ENCODE measurements at regions not wholly inside any gene's neighbourhood (a gene's known extent, or its start where the extent isn't known, plus 50 kb on each side); places are given as distances from the start of the nearest gene placed in this dataset.

DNA sequence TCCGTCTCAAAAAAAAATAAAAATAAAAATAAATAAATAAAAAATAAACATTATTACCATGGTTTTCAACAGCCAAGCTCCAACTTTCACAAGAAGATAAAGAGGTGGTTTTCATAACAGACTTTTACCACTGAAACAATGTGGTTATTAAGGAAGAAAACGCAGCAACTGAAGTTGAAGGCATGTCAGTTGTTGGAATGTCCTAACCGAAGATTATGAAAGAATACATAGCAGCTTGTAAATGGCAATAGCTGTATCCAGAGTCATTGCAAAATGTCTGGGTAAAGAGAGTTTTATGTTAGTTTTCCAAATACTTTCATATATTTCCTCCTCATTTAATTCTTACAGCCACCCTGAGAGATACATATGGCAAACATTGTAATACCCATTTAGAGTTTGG is 161.6 kb upstream of the MARCKS start (continued):
- TF ChIP-seq, protein P1, sequence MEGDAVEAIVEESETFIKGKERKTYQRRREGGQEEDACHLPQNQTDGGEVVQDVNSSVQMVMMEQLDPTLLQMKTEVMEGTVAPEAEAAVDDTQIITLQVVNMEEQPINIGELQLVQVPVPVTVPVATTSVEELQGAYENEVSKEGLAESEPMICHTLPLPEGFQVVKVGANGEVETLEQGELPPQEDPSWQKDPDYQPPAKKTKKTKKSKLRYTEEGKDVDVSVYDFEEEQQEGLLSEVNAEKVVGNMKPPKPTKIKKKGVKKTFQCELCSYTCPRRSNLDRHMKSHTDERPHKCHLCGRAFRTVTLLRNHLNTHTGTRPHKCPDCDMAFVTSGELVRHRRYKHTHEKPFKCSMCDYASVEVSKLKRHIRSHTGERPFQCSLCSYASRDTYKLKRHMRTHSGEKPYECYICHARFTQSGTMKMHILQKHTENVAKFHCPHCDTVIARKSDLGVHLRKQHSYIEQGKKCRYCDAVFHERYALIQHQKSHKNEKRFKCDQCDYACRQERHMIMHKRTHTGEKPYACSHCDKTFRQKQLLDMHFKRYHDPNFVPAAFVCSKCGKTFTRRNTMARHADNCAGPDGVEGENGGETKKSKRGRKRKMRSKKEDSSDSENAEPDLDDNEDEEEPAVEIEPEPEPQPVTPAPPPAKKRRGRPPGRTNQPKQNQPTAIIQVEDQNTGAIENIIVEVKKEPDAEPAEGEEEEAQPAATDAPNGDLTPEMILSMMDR (conservative IDR thresholded peaks at IDR 0.05; ENCODE audit: low read depth in 2 of 2): no peak
- TF ChIP-seq EZH2phosphoT487 (IDR thresholded peaks at IDR 0.05; ENCODE audit: unreplicated experiment) (no peak), STAT1 (IDR thresholded peaks at IDR 0.05; ENCODE audit: unreplicated experiment) (no peak), NANOG (IDR thresholded peaks at IDR 0.05; ENCODE audit: borderline replicate concordance) (no peak)
- TF ChIP-seq, protein P2, sequence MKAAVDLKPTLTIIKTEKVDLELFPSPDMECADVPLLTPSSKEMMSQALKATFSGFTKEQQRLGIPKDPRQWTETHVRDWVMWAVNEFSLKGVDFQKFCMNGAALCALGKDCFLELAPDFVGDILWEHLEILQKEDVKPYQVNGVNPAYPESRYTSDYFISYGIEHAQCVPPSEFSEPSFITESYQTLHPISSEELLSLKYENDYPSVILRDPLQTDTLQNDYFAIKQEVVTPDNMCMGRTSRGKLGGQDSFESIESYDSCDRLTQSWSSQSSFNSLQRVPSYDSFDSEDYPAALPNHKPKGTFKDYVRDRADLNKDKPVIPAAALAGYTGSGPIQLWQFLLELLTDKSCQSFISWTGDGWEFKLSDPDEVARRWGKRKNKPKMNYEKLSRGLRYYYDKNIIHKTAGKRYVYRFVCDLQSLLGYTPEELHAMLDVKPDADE (IDR thresholded peaks at IDR 0.05): no peak

DNA sequence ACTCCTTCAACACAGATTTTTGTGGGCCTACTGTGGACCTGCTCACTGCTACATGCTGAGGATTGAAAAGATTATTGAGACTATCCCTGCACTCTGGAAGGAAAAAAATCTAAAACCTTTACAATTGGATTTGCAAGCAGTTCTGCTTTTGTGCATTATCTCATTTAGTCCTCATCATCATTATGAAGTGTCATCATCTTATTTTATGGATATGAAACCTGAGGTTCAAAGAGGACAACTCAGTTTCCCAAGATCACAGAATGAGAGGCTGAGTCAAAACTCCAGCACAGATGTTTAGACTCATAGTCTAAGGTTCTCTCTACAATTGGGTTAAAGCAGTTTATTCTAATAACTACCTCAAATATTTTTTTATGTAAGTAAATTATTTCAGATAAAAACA is 160.2 kb upstream of the MARCKS start:
- H4K20me1 ChIP-seq (replicated peaks; ENCODE audit: insufficient read depth): no peaks in the 10 kb centered on the region
- H3K4me1 ChIP-seq (ENCODE audit: insufficient read depth): no peaks in the 10 kb centered on the region
- no peaks in the 10 kb centered on the region for H3K9me2 ChIP-seq (ENCODE audit: insufficient read depth)
- H3F3A ChIP-seq (replicated peaks; ENCODE audit: low read depth): no peaks in the 10 kb centered on the region
- H3K36me3 ChIP-seq (ENCODE audit: insufficient read depth): no peaks in the 10 kb centered on the region
- H3K27me3 ChIP-seq (ENCODE audit: insufficient read depth): no peaks in the 10 kb centered on the region
- no peak for ATAC-seq
- H3K79me2 ChIP-seq (replicated peaks; ENCODE audit: insufficient read depth): no peaks in the 10 kb centered on the region
- no peak overlapping the region for H3K4me2 ChIP-seq
- Mint-ChIP-seq H3K4me3 (no peak overlapping the region), H3K27me3 (ENCODE audit: insufficient read depth, low read depth, poor library complexity) (no peaks in the 10 kb centered on the region), H3K9me3 (no peaks in the 10 kb centered on the region), H3K36me3 (ENCODE audit: low read depth) (no peaks in the 10 kb centered on the region), H3K27ac (no peak overlapping the region), H3K4me1 (peaks cover 8% of the 10 kb centered on the region)
- H3K27ac ChIP-seq (ENCODE audit: low read depth): no peak overlapping the region
- no peak overlapping the region for H3K4me3 ChIP-seq
- H2AFZ ChIP-seq: no peak overlapping the region
- DNase-seq (ENCODE audit: low spot score): no peak
- TF ChIP-seq, protein P3, sequence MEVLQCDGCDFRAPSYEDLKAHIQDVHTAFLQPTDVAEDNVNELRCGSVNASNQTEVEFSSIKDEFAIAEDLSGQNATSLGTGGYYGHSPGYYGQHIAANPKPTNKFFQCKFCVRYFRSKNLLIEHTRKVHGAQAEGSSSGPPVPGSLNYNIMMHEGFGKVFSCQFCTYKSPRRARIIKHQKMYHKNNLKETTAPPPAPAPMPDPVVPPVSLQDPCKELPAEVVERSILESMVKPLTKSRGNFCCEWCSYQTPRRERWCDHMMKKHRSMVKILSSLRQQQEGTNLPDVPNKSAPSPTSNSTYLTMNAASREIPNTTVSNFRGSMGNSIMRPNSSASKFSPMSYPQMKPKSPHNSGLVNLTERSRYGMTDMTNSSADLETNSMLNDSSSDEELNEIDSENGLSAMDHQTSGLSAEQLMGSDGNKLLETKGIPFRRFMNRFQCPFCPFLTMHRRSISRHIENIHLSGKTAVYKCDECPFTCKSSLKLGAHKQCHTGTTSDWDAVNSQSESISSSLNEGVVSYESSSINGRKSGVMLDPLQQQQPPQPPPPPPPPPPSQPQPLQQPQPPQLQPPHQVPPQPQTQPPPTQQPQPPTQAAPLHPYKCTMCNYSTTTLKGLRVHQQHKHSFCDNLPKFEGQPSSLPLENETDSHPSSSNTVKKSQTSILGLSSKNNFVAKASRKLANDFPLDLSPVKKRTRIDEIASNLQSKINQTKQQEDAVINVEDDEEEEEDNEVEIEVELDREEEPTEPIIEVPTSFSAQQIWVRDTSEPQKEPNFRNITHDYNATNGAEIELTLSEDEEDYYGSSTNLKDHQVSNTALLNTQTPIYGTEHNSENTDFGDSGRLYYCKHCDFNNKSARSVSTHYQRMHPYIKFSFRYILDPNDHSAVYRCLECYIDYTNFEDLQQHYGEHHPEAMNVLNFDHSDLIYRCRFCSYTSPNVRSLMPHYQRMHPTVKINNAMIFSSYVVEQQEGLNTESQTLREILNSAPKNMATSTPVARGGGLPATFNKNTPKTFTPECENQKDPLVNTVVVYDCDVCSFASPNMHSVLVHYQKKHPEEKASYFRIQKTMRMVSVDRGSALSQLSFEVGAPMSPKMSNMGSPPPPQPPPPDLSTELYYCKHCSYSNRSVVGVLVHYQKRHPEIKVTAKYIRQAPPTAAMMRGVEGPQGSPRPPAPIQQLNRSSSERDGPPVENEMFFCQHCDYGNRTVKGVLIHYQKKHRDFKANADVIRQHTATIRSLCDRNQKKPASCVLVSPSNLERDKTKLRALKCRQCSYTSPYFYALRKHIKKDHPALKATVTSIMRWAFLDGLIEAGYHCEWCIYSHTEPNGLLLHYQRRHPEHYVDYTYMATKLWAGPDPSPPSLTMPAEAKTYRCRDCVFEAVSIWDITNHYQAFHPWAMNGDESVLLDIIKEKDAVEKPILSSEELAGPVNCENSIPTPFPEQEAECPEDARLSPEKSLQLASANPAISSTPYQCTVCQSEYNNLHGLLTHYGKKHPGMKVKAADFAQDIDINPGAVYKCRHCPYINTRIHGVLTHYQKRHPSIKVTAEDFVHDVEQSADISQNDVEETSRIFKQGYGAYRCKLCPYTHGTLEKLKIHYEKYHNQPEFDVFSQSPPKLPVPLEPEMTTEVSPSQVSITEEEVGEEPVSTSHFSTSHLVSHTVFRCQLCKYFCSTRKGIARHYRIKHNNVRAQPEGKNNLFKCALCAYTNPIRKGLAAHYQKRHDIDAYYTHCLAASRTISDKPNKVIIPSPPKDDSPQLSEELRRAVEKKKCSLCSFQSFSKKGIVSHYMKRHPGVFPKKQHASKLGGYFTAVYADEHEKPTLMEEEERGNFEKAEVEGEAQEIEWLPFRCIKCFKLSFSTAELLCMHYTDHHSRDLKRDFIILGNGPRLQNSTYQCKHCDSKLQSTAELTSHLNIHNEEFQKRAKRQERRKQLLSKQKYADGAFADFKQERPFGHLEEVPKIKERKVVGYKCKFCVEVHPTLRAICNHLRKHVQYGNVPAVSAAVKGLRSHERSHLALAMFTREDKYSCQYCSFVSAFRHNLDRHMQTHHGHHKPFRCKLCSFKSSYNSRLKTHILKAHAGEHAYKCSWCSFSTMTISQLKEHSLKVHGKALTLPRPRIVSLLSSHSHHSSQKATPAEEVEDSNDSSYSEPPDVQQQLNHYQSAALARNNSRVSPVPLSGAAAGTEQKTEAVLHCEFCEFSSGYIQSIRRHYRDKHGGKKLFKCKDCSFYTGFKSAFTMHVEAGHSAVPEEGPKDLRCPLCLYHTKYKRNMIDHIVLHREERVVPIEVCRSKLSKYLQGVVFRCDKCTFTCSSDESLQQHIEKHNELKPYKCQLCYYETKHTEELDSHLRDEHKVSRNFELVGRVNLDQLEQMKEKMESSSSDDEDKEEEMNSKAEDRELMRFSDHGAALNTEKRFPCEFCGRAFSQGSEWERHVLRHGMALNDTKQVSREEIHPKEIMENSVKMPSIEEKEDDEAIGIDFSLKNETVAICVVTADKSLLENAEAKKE (CRISPR knock-in tag; IDR thresholded peaks at IDR 0.05): no peak
- TF ChIP-seq ZNF331 (CRISPR knock-in tag; IDR thresholded peaks at IDR 0.05; ENCODE audit: low read depth) (no peak), EZH2 (IDR thresholded peaks at IDR 0.05; ENCODE audit: low read depth, unreplicated experiment) (no peak), STAT1 (IDR thresholded peaks at IDR 0.05; ENCODE audit: unreplicated experiment) (no peak), CREB1 (CRISPR knock-in tag; IDR thresholded peaks at IDR 0.05; ENCODE audit: low read depth) (no peak), NANOG (IDR thresholded peaks at IDR 0.05; ENCODE audit: borderline replicate concordance) (no peak), POLR2AphosphoS5 (IDR thresholded peaks at IDR 0.05; ENCODE audit: low read depth) (no peak)
- TF ChIP-seq, protein P1 (conservative IDR thresholded peaks at IDR 0.05; ENCODE audit: low read depth in 2 of 2): no peak
